ENCODE measurements at regions not wholly inside any gene's neighbourhood (a gene's known extent, or its start where the extent isn't known, plus 50 kb on each side); places are given as distances from the start of the nearest gene placed in this dataset.

GRCh38 chr13:65499256-65499655 is 1730.9 kb downstream of the PCDH9 start:
- Mint-ChIP-seq H3K9me3 (no peaks in the 10 kb centered on the region; a peak in 1 of 5 replicates), H3K4me1 (no peaks in the 10 kb centered on the region), H3K4me3 (no peak overlapping the region), H3K27me3 (ENCODE audit: low read depth) (no peaks in the 10 kb centered on the region), H3K27ac (no peak overlapping the region), H3K36me3 (ENCODE audit: insufficient read depth in 1 of 3, low read depth in 3 of 3) (no peaks in the 10 kb centered on the region)
- Histone ChIP-seq H3K23me2 (ENCODE audit: insufficient read length, low read depth, low read length, poor library complexity, severe bottlenecking) (no peaks in the 10 kb centered on the region), H4K20me1 (ENCODE audit: control insufficient read depth, insufficient read depth, insufficient read length) (no peaks in the 10 kb centered on the region), H3K79me2 (ENCODE audit: insufficient read depth, low read length) (no peaks in the 10 kb centered on the region), H3K23ac (ENCODE audit: insufficient read length, low read depth, low read length) (no peak overlapping the region), H3K14ac (ENCODE audit: insufficient read depth, low read length) (no peak overlapping the region), H2BK15ac (ENCODE audit: low read depth, low read length) (no peak overlapping the region), H4K91ac (ENCODE audit: insufficient read length, low read depth, low read length) (no peak overlapping the region), H4K5ac (ENCODE audit: insufficient read length, low read depth, low read length) (no peak overlapping the region), H2BK120ac (ENCODE audit: low read depth, low read length, poor library complexity, severe bottlenecking) (no peak overlapping the region), H2AFZ (ENCODE audit: low read length) (no peak overlapping the region), H3K79me1 (ENCODE audit: insufficient read depth, low read depth, low read length, poor library complexity, severe bottlenecking) (no peaks in the 10 kb centered on the region), H2AK5ac (ENCODE audit: insufficient read length, low read length) (no peak overlapping the region), H4K8ac (replicated peaks; ENCODE audit: insufficient read length, low read depth, low read length) (no peak overlapping the region), H3K4me1 (ENCODE audit: insufficient read depth, low read length) (no peaks in the 10 kb centered on the region), H3K18ac (ENCODE audit: insufficient read length, low read depth, low read length) (no peak overlapping the region), H3K9me3 (ENCODE audit: control insufficient read depth, low read depth, low read length) (no peaks in the 10 kb centered on the region), H3T11ph (ENCODE audit: low read length) (no peak overlapping the region), H2BK12ac (ENCODE audit: insufficient read length, low read depth, low read length) (no peak overlapping the region), H3K4ac (ENCODE audit: low read depth, low read length) (no peak overlapping the region), H2BK5ac (ENCODE audit: insufficient read length, low read length) (no peak overlapping the region), H3K9ac (ENCODE audit: extremely low read depth, insufficient read length, low read length) (no peak overlapping the region), H2BK20ac (ENCODE audit: low read depth, low read length, poor library complexity, severe bottlenecking) (no peak overlapping the region), H3K27me3 (ENCODE audit: insufficient read depth, low read length) (no peaks in the 10 kb centered on the region), H3K4me2 (ENCODE audit: insufficient read depth, insufficient read length, low read length) (no peak overlapping the region), H3K27ac (ENCODE audit: insufficient read length, low read depth, low read length) (no peak overlapping the region), H3K56ac (ENCODE audit: insufficient read length, low read depth, low read length) (no peak overlapping the region)
- no peak for DNase-seq
- no peak for TF ChIP-seq CTCF (conservative IDR thresholded peaks at IDR 0.05)
- WGBS (ENCODE audit: extremely low coverage, insufficient read length, low lambda C conversion rate): no CpG with 5 or more reads among the region's 1 CpG
